ENCODE measurements at regions not wholly inside any gene's neighbourhood (a gene's known extent, or its start where the extent isn't known, plus 50 kb on each side); places are given as distances from the start of the nearest gene placed in this dataset.

DNA sequence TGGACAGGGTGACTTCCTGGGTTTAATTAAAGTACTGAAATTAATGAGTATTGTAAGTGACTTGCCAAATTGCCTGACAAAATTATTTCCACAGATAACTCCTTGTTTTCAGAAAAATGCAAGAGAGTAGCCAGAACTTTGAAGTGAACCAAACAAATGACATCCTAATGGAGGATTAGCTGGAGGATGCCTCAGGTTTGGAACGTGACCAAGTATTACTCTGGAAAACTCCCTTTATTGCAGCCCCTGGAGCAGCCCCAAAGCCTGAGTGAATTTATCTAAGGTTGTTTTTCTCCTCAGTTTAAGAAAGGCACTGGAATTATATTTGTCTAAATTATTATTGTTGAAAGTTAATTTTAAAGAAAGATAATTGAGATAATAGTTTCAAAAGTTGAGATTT lies 343.6 kb upstream of the MTNR1B start:
- TF ChIP-seq, protein P1, sequence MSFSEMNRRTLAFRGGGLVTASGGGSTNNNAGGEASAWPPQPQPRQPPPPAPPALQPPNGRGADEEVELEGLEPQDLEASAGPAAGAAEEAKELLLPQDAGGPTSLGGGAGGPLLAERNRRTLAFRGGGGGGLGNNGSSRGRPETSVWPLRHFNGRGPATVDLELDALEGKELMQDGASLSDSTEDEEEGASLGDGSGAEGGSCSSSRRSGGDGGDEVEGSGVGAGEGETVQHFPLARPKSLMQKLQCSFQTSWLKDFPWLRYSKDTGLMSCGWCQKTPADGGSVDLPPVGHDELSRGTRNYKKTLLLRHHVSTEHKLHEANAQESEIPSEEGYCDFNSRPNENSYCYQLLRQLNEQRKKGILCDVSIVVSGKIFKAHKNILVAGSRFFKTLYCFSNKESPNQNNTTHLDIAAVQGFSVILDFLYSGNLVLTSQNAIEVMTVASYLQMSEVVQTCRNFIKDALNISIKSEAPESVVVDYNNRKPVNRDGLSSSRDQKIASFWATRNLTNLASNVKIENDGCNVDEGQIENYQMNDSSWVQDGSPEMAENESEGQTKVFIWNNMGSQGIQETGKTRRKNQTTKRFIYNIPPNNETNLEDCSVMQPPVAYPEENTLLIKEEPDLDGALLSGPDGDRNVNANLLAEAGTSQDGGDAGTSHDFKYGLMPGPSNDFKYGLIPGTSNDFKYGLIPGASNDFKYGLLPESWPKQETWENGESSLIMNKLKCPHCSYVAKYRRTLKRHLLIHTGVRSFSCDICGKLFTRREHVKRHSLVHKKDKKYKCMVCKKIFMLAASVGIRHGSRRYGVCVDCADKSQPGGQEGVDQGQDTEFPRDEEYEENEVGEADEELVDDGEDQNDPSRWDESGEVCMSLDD (CRISPR knock-in tag; IDR thresholded peaks at IDR 0.05; ENCODE audit: borderline replicate concordance): no peak
- TF ChIP-seq ZNF24 (IDR thresholded peaks at IDR 0.05): no peak
- no peak for TF ChIP-seq SIN3B (IDR thresholded peaks at IDR 0.05; ENCODE audit: low read length)
- TF ChIP-seq SIN3A (IDR thresholded peaks at IDR 0.05; ENCODE audit: borderline replicate concordance, low read depth, low read length): no peak
- TF ChIP-seq ZFP37 (CRISPR knock-in tag; IDR thresholded peaks at IDR 0.05; ENCODE audit: borderline replicate concordance): no peak
- TF ChIP-seq ZNF83 (CRISPR knock-in tag; IDR thresholded peaks at IDR 0.05; ENCODE audit: borderline replicate concordance): no peak
- TF ChIP-seq, protein P2, sequence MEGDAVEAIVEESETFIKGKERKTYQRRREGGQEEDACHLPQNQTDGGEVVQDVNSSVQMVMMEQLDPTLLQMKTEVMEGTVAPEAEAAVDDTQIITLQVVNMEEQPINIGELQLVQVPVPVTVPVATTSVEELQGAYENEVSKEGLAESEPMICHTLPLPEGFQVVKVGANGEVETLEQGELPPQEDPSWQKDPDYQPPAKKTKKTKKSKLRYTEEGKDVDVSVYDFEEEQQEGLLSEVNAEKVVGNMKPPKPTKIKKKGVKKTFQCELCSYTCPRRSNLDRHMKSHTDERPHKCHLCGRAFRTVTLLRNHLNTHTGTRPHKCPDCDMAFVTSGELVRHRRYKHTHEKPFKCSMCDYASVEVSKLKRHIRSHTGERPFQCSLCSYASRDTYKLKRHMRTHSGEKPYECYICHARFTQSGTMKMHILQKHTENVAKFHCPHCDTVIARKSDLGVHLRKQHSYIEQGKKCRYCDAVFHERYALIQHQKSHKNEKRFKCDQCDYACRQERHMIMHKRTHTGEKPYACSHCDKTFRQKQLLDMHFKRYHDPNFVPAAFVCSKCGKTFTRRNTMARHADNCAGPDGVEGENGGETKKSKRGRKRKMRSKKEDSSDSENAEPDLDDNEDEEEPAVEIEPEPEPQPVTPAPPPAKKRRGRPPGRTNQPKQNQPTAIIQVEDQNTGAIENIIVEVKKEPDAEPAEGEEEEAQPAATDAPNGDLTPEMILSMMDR (CRISPR knock-in tag; IDR thresholded peaks at IDR 0.05): no peak
- TF ChIP-seq, protein P3, sequence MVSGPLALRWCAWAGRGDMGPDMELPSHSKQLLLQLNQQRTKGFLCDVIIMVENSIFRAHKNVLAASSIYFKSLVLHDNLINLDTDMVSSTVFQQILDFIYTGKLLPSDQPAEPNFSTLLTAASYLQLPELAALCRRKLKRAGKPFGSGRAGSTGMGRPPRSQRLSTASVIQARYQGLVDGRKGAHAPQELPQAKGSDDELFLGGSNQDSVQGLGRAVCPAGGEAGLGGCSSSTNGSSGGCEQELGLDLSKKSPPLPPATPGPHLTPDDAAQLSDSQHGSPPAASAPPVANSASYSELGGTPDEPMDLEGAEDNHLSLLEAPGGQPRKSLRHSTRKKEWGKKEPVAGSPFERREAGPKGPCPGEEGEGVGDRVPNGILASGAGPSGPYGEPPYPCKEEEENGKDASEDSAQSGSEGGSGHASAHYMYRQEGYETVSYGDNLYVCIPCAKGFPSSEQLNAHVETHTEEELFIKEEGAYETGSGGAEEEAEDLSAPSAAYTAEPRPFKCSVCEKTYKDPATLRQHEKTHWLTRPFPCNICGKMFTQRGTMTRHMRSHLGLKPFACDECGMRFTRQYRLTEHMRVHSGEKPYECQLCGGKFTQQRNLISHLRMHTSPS (CRISPR knock-in tag; IDR thresholded peaks at IDR 0.05; ENCODE audit: low read depth): no peak
- TF ChIP-seq HNF4A (CRISPR knock-in tag; IDR thresholded peaks at IDR 0.05): no peak
- no peak for TF ChIP-seq ZFX (CRISPR knock-in tag; IDR thresholded peaks at IDR 0.05; ENCODE audit: low read depth)
- TF ChIP-seq PHF8 (CRISPR knock-in tag; IDR thresholded peaks at IDR 0.05): no peak
- TF ChIP-seq NCOA2 (CRISPR knock-in tag; IDR thresholded peaks at IDR 0.05): no peak
